HG02759 (cell line): ENCODE measurements at regions not wholly inside any gene's neighbourhood (a gene's known extent, or its start where the extent isn't known, plus 50 kb on each side); places are given as distances from the start of the nearest gene placed in this dataset.
"Not testable (repeated sequence)": the region's sequence is repeated elsewhere in the genome, so short reads cannot be mapped to it uniquely, and the experiment has no call there.

ENCODE experiments used
- ATAC-seq: cut with Tn5 transposase; IDR thresholded peaks from one replicate; pipeline ENCODE4 v1.9.1; 2021; ENCODE audit warnings: mild to moderate bottlenecking, moderate library complexity; ENCODE audit not compliant: unreplicated experiment

- ATAC-seq = no peak
Observed at GRCh38 chr14:89699071-89699470, 255.5 kb downstream of the EFCAB11 start.

DNA sequence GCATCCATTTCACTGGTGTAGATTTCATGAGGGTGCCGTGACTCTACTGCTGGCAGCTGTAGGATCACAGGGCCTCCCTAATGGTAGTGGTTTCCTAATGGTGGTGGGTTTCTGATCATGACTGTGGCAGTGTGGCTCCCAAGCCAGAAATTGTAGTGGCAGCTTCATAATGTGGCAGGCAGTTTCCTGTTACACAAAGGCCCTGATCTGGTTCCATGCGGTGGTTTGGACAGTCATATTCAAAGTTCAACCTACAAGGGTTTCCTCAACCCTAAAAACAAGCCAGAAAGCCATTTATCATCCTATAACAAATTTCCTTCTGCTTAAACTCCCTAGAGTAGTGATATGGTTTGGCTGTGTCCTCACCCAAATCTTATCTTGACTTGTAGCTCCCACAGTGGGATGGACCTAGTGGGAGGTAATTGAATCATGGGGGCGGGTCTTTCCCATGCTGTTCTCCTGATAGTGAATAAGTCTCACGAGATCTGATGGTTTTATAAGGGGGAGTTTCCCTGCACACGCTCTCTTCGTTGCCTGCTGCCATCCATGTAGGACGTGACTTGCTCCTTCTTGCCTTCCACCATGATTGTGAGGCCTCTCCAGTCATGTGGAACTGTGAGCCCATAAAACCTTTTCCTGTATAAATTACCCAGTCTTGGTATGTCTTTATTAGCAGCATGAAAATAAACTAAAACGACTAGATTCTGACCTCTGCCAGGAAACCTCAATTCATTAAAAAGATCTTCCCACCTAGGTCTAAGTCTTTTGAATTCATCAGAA, 257.1 kb downstream of the EFCAB11 start:
- no peak for ATAC-seq

GRCh38 chr14:89695846-89696245, 258.7 kb downstream of the EFCAB11 start:
- no peak for ATAC-seq

GRCh38 chr14:89690139-89690538, 264.4 kb downstream of the EFCAB11 start:
- no peak for ATAC-seq

- not testable (repeated sequence) for ATAC-seq
Observed at GRCh38 chr14:89689711-89690110, 264.8 kb downstream of the EFCAB11 start.

GRCh38 chr14:89688507-89689211, 265.9 kb downstream of the EFCAB11 start:
- ATAC-seq = no peak

DNA sequence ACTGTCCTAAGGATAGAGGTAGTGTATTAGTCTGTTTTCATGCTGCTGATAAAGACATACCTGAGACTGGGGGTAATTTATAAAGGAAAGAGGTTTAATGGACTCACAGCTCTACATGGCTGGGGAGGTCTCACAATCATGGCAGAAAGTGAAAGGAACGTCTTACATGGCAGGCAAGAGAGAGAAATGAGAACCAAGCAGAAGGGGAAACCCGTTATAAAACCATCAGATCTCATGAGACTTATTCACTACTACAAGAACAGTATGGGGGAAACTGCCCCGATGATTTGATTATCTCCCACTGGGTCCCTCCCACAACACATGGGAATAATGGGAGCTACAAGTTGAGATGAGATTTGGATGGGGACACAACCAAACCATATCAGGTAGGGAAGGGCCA, 267.4 kb downstream of the EFCAB11 start:
- not testable (repeated sequence) for ATAC-seq

- ATAC-seq = no peak
Observed at GRCh38 chr14:89684139-89684538, 267.1 kb upstream of the FOXN3 start.

DNA sequence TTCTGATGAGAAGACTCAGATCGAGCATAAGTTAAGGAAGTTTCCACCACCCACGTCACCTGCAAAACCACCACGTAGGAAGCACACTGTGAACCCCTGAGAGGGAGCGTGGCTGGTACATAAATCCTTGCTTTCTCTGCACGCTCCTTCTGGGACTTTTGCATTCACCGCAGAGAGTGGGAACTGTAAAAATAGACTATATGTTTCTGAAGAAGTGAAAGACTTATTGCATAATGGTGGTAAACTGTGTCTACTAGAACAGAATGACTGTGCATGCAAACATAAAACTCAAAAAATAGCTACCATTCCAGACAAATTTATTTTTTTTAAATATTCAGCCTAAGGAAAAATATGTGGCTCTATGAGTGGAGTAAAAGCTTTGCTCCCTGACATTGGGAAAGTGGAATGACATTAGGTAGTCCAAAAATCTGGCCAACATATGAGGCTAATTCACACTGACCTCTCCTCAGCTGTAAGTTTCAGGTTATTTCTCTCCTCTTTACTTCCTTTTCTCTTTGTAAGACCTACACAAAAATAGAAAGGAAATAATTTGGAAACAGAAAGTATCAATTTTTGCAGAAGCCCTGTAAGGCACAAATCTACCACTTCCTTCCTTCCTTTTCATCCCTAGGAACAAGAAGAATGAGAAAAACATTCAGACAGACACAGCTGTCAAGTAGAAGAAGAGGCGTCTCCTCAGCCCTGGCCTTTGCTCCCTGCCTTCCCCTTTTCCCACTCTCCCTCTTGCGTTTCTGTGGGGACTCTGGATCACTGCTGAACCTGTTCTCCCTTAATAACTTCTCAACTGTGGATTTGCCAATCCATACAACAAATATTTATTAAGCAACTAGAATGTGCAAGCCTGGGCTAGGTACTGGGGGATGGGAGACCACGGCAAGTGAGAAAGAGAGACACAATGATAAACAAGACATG, 264.3 kb upstream of the FOXN3 start:
- ATAC-seq = peak; percentile 77

- ATAC-seq = no peak
Observed at GRCh38 chr14:89680156-89680555, 263.1 kb upstream of the FOXN3 start.

GRCh38 chr14:89678768-89679167, 261.7 kb upstream of the FOXN3 start:
- ATAC-seq = no peak

DNA sequence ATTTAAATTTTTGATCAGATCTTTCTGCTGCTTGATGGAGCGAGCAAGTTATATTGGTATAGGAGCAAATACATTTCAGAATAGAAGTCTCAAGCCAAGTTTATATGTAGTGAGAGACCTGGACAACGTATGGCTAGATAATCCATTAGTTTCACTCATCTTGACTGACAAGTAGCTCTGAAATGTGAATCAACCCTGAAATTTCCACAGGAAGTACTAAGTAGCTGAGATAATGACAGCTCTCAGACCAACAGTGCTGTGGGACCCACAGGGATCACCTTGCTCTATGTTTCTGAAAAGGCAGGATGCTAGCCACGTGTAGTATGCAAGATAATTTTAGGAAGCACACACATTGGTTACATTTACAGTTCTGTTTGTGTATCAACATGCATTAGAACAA, 258.6 kb upstream of the FOXN3 start:
- ATAC-seq = no peak

- ATAC-seq = no peak
Observed at GRCh38 chr14:89674936-89675335, 257.9 kb upstream of the FOXN3 start.

DNA sequence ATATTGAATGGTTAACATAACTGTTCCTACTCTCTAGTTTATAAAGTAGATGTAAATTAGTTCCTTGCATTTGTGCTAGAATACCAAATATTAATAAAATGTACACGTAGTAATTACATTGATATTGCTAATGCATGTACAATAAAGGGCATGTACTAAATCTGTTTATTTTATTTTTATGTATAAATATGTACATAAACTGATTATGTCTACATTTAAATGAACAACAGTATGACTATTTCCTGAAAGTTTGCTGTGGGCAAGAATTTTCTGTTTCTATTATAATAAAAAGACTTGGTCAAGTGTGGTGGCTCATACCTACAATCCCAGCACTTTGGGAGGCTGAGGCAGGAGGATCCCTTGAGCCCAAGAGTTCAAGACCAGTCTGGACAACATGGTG, 257.2 kb upstream of the FOXN3 start:
- no peak for ATAC-seq

DNA sequence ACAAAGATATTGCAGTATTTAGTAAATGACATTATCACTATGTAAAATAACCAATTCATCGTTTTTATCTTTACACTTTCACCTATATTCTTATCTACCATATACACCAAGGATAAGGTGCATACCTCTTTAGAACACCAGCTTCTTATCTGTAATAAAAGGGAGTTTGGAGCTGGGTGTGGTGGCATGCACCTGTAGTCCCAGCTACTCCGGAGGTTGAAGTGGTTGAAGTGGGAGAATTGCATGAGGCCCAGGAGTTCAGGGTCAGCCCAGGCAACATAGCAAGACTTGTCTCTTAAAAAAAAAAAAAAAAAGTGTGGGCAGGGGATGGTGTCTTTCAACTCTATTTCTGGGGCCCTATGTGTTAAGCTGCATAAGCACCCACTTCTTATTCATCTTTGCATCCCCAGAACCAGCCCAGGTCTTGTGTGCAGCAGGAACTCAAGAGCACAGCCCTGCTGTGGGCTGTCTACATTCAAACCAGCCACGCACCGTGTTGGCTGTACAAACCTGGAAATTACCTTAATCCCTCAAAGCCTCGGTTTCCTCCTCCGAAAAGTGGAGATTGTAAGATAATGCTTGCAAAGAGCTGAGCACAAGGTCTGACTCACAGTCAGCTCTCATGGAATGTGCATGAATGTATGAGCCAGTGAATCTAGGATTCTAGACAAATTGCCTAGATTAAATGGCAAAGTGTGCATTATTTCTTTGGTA, 256.6 kb upstream of the FOXN3 start:
- no peak for ATAC-seq

DNA sequence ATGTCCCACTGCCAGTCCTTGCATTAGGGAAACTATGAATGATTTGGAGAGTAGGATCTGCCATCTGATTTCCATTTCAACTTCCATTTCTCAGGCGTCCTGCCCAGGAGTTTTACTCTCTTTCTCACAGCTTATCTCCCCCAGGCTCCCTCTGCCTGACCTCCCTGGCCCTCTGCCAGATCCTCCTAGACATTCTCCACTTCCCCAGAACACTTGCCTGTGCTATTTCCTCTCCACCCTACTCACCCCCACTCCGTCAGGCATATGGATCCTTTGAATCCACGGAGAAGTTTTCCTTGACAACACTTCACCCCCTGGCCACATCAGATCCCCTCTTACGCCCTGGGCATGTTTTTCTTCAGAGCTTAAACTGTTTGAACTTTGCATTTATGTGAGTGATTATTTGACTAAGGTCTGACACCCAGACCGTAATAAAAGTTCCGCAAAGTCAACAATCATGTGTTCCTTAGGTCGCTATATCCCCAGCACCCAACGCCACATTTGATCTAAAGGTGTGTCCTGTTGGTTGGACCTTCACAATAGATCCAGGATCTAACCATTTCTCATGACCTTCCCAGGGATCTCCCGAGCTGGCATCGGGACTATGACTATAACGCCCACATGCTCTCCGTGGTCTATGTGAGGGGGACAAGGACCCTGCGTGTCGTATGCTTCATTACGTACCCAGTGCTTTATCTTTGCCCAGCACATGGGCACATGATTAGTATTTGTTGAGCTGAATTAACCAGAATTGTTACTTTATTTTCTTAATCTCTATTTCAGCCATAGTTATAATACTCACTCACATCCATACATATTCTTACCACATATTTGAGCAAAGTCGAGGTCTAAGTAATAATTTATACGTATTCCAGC, 255.8 kb upstream of the FOXN3 start:
- no peak for ATAC-seq

DNA sequence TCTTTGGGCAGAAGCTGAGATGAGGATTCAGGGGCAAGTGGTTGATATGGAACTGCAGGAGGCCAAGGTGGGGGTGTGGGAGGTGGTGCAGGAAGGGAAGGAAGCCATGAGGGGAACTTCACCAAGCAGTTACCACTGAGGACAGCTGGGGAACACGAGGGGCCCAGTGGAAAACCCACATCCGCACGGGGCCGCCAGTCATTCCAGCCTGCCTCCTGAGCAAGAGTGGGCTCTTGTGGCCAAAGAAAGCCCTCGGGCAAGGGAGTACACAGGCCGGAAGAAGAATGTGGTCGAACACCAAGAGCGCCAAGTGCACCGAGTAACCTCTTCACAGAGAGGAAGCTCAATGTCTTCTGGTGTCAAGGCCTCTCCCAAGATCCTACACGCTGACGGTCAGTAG, 252.2 kb upstream of the FOXN3 start:
- ATAC-seq = peak; percentile 47

- ATAC-seq = no peak
Observed at GRCh38 chr14:89667983-89668382, 250.9 kb upstream of the FOXN3 start.

DNA sequence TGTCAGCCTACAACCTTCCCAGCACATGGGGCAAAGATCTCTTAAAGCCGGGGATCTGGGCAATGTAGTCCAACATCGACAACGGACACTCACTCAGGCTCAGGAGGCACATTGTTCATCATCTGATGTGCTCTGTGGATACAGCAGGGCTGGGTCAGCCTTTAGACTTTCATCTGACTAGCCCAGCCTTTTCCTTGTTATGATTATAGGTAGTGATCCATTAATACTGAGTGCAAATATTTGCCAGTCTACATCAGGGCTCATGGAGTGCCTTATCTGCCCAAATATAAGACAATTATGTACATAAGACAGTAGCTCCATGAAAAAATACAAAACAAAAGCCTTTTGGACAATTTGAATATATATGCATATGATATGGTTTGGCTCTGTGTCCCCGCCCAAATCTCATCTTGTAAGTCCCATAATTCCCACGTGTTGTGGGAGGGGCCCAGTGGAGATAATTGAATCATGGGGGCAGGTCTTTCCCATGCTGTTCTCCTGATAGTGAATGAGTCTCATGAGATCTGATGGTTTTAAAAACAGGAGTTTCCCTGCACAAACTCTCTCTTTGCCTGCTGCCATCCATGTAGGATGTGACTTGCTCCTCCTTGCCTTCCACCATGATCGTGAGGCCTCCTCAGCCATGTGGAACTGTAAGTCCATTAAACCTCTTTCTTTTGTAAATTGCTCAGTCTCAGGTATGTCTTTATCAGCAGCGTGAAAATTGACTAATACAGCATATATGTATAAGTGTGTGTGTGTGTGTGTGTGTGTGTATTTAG, 248.5 kb upstream of the FOXN3 start:
- not testable (repeated sequence) for ATAC-seq
